Breast epithelium (tissue), 3 donors: ENCODE measurements at regions not wholly inside any gene's neighbourhood (a gene's known extent, or its start where the extent isn't known, plus 50 kb on each side); places are given as distances from the start of the nearest gene placed in this dataset.

Experiments used
- POLR2A ChIP-seq: fragments of 450-650 bp; IDR thresholded peaks from one replicate; pipeline ENCODE4 v1.6.1; 2016; ENCODE audit warnings: antibody characterized with exemption, mild to moderate bottlenecking, moderate library complexity
- TF ChIP-seq, protein P1 (sequence below), 3 donors: fragments of 450-650 bp; IDR thresholded peaks; one replicate each; pipeline ENCODE4 v1.5.1; 2016 to 2017; ENCODE audit warnings: antibody characterized with exemption in 3 of 3, mild to moderate bottlenecking in 3 of 3, moderate library complexity in 3 of 3

DNA sequence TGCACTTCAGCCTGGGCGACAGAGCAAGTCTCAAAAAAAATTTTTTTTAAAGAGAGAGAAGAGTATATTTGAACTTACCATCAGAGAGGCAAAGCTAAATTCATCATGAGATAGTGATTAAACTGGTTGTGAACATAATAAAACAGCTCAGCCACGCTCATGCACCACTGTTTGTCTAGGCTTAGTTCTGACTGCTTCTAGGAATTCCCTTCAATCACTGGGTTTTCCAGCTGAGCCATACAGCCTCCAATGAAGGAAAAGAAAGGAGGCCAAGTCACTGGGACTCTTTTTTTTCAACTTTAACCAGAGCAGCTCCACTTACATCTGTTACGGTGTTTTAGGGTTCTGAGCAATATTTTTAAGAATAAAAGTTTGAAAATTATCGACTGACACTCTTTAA lies 50.4 kb upstream of the HNRNPU start:
- TF ChIP-seq, protein P1, sequence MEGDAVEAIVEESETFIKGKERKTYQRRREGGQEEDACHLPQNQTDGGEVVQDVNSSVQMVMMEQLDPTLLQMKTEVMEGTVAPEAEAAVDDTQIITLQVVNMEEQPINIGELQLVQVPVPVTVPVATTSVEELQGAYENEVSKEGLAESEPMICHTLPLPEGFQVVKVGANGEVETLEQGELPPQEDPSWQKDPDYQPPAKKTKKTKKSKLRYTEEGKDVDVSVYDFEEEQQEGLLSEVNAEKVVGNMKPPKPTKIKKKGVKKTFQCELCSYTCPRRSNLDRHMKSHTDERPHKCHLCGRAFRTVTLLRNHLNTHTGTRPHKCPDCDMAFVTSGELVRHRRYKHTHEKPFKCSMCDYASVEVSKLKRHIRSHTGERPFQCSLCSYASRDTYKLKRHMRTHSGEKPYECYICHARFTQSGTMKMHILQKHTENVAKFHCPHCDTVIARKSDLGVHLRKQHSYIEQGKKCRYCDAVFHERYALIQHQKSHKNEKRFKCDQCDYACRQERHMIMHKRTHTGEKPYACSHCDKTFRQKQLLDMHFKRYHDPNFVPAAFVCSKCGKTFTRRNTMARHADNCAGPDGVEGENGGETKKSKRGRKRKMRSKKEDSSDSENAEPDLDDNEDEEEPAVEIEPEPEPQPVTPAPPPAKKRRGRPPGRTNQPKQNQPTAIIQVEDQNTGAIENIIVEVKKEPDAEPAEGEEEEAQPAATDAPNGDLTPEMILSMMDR (IDR thresholded peaks at IDR 0.05), result no peak
- no peak for TF ChIP-seq POLR2A
